ENCODE measurements at regions not wholly inside any gene's neighbourhood (a gene's known extent, or its start where the extent isn't known, plus 50 kb on each side); places are given as distances from the start of the nearest gene placed in this dataset.
A peak's percentile ranks its signal among the peaks of the same experiment; 100 is the strongest.

DNA sequence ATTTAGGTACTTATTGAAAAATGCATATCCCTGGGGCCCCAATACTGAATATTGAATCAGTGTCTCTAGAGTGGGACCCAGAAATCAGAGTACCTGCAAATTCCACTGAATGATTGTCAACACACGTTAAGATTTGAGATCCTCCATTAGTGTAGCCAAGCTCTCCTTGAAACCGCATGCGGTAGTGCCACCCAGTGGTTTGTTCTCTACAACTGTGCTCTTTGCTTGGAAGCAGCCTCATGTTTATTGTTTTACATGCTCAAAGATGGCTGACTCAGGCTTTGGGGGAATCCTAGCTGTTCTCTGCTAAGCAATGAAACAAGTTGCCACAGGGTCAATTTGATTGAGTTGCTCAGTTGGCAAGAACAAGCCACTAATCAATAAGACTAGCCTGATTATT, 340.2 kb upstream of the CELF2 start:
- H3K27ac ChIP-seq, result no peak overlapping the region
- DNase-seq (ENCODE audit: low spot score), result peak; percentile 36
- CTCF ChIA-PET, result interaction anchor here (0.6 to 1.7 kb wide), 7 partner anchors 43 to 1335 kb away, joined by 3 to 7 read pairs (median 4); no protein-coding TSS in a partner anchor
- peak; percentile 17; the same call in 1 of the 2 replicates for TF ChIP-seq CTCF (conservative IDR thresholded peaks at IDR 0.05; ENCODE audit: low read depth)
- POLR2A ChIA-PET (ENCODE audit: low non-redundant PET), result no interaction called here

DNA sequence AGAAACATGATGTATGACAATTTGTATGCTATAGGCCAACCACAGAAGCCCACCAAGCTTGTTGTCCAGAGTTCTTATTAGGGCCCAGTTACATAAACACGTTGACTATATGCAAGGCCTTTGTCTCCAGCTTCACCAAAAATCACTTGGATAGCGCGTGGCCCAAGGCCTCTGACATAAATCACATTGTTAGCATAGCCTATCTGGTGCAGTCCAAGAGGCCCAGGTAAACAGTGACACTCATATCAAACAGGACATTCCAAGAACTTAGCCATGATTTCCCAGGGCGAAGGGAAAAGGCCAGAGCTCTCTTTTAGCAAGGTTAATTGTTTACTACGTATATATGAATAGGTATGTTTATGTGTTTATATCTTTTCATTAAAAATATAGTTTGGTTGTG, 337.2 kb upstream of the CELF2 start:
- DNase-seq (ENCODE audit: low spot score), result no peak
- POLR2A ChIA-PET (ENCODE audit: low non-redundant PET), result no interaction called here
- H3K27ac ChIP-seq, result no peak overlapping the region
- CTCF ChIA-PET, result no interaction called here
- no peak for TF ChIP-seq CTCF (conservative IDR thresholded peaks at IDR 0.05; ENCODE audit: low read depth)

DNA sequence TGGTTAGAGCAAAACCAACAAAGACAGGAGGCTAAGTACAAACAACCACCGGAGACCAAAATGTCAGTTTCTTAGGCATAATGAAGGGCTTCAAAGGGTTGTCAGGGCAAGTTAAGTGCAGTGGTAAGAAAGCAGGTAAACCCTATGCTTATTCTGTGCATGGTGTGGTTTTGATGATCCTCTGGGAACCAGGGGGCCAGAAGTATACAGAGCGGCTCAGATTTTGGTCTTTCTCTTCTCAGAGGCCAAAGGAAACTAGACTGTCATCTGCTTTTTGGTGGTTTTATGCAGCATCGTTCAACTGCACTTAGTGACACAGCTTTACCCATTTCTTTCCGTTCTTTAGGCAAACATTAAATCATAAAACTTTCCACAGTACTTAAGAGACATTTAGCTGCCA, 332.7 kb upstream of the CELF2 start:
- no peak for DNase-seq (ENCODE audit: low spot score)
- POLR2A ChIA-PET (ENCODE audit: low non-redundant PET), result no interaction called here
- no peak for TF ChIP-seq CTCF (conservative IDR thresholded peaks at IDR 0.05; ENCODE audit: low read depth)
- no peak overlapping the region for H3K27ac ChIP-seq
- CTCF ChIA-PET, result interaction anchor here (0.6 kb wide), 1 partner anchor 1185 kb away, joined by 8 read pairs; no protein-coding TSS in a partner anchor

DNA sequence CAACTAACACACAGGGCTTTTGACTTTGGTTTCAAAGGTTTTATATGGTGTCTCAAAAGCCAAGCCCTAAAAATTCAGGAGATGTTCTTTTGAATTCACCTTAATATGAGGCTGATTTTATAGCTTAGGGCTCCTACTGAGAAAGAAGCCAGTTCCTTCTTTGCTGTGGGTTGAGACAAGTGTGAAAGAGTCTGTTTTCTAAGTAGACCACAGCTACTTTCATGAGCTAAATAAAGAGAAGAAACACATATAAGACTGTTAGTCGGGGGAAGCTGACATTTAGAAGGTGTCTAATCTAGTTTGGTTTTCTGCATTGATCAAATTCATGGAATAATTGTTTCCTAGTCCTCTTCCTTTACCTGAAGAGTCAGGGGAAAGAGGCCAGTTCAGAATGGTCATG, 332.1 kb upstream of the CELF2 start:
- no peak for DNase-seq (ENCODE audit: low spot score)
- no peak for TF ChIP-seq CTCF (conservative IDR thresholded peaks at IDR 0.05; ENCODE audit: low read depth)
- POLR2A ChIA-PET (ENCODE audit: low non-redundant PET), result no interaction called here
- CTCF ChIA-PET, result no interaction called here
- H3K27ac ChIP-seq, result no peak overlapping the region

DNA sequence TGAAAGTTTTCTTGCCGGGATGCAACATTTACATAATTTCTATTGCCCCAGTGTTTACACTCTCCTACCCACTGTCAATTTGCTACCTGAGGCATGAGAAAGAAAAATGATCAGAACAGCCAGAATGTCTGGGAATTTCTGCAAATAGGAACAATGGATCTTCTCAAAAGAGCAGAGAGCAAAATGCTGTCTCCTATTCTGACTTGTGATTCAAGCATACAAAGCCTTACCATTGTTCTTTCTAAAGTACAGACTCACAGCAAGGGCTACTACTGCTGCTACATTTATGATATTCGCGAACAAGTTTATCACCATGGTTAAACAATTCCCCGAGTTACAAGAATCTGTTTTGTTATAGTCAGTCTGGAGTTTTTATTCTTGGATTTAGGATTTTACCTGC, 329.9 kb upstream of the CELF2 start:
- TF ChIP-seq CTCF (conservative IDR thresholded peaks at IDR 0.05; ENCODE audit: low read depth), result no peak
- no peak for DNase-seq (ENCODE audit: low spot score)
- no peak overlapping the region for H3K27ac ChIP-seq
- CTCF ChIA-PET, result no interaction called here
- POLR2A ChIA-PET (ENCODE audit: low non-redundant PET), result no interaction called here

GRCh38 chr10:10699427-10699826, 318.2 kb upstream of the CELF2 start:
- H3K27ac ChIP-seq, result no peak overlapping the region
- TF ChIP-seq CTCF (conservative IDR thresholded peaks at IDR 0.05; ENCODE audit: low read depth), result no peak
- ChIA-PET POLR2A (ENCODE audit: low non-redundant PET) (no interaction called here), CTCF (no interaction called here)
- DNase-seq (ENCODE audit: low spot score), result no peak

All from RWPE1 (cell line).